GM23338 (cell line): ENCODE measurements at regions not wholly inside any gene's neighbourhood (a gene's known extent, or its start where the extent isn't known, plus 50 kb on each side); places are given as distances from the start of the nearest gene placed in this dataset.

Experiments
- CREB1 ChIP-seq: fragments of 250-450 bp; sonication (Bioruptor Pico); IDR thresholded peaks from 2 replicates; pipeline ENCODE4 v1.5.0; 2020; ENCODE audit warnings: low read depth, mild to moderate bottlenecking, moderate library complexity
- CTCF ChIP-seq, 2 experiments: fragments of 200-600 bp in 1 of 2; sonication (generic) in 1 of 2; conservative IDR thresholded peaks; 2 replicates each; pipeline versions ENCODE4 v1.5.1 to v1.6.1; 2016 to 2017; ENCODE audit warnings: antibody characterized with exemption in 2 of 2, low read depth in 2 of 2, mild to moderate bottlenecking in 2 of 2, moderate library complexity in 1 of 2
- EZH2 ChIP-seq: fragments of 200-600 bp; sonication (generic); IDR thresholded peaks from one replicate; pipeline ENCODE4 v1.8.0; 2017; ENCODE audit warnings: antibody characterized with exemption, mild to moderate bottlenecking, low read depth; ENCODE audit not compliant: unreplicated experiment
- EZH2phosphoT487 ChIP-seq: fragments of 200-600 bp; sonication (generic); IDR thresholded peaks from one replicate; pipeline ENCODE4 v1.8.1; 2018; ENCODE audit warnings: antibody characterized with exemption; ENCODE audit not compliant: unreplicated experiment
- JUNB ChIP-seq: IDR thresholded peaks from one replicate; pipeline ENCODE4 v1.6.1; 2016; ENCODE audit warnings: antibody characterized with exemption; ENCODE audit not compliant: unreplicated experiment
- NANOG ChIP-seq: IDR thresholded peaks from 2 replicates; pipeline ENCODE4 v1.6.1; 2016; ENCODE audit warnings: antibody characterized with exemption, borderline replicate concordance
- POLR2AphosphoS5 ChIP-seq: IDR thresholded peaks from 2 replicates; pipeline ENCODE4 v1.6.1; 2016; ENCODE audit warnings: antibody characterized with exemption, low read depth
- STAT1 ChIP-seq: IDR thresholded peaks from one replicate; pipeline ENCODE4 v1.6.1; 2016; ENCODE audit warnings: antibody characterized with exemption; ENCODE audit not compliant: unreplicated experiment
- ZNF114 ChIP-seq: fragments of 250-450 bp; sonication (Bioruptor Pico); IDR thresholded peaks from 2 replicates; pipeline ENCODE4 v1.5.0; 2020; ENCODE audit warnings: mild to moderate bottlenecking, moderate library complexity
- TF ChIP-seq, protein P1 (sequence below): IDR thresholded peaks from one replicate; pipeline ENCODE4 v1.6.1; 2018; ENCODE audit warnings: antibody characterized with exemption; ENCODE audit not compliant: unreplicated experiment

DNA sequence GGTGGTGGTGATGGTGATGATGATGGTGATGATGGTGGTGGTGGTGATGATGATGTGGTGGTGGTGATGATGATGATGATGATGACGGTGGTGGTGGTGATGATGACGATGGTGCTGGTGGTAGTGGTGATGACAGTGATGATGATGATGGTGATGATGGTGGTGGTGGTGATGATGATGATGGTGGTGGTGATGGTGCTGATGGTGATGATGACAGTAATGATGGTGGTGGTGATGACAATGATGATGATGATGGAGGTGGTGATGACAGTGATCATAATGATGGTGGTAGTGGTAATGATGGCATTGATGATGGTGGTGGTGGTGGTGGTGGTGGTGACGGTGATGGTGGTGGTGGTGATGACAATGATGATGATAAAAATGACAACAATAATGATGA, 52.1 kb upstream of the ANO1 start:
- TF ChIP-seq CTCF (conservative IDR thresholded peaks at IDR 0.05; ENCODE audit: low read depth in 2 of 2) (no peak), POLR2AphosphoS5 (no peak), JUNB (no peak), EZH2 (no peak), EZH2phosphoT487 (no peak), CREB1 (CRISPR knock-in tag) (no peak), STAT1 (no peak), NANOG (no peak), ZNF114 (no peak)
- TF ChIP-seq, protein P1, sequence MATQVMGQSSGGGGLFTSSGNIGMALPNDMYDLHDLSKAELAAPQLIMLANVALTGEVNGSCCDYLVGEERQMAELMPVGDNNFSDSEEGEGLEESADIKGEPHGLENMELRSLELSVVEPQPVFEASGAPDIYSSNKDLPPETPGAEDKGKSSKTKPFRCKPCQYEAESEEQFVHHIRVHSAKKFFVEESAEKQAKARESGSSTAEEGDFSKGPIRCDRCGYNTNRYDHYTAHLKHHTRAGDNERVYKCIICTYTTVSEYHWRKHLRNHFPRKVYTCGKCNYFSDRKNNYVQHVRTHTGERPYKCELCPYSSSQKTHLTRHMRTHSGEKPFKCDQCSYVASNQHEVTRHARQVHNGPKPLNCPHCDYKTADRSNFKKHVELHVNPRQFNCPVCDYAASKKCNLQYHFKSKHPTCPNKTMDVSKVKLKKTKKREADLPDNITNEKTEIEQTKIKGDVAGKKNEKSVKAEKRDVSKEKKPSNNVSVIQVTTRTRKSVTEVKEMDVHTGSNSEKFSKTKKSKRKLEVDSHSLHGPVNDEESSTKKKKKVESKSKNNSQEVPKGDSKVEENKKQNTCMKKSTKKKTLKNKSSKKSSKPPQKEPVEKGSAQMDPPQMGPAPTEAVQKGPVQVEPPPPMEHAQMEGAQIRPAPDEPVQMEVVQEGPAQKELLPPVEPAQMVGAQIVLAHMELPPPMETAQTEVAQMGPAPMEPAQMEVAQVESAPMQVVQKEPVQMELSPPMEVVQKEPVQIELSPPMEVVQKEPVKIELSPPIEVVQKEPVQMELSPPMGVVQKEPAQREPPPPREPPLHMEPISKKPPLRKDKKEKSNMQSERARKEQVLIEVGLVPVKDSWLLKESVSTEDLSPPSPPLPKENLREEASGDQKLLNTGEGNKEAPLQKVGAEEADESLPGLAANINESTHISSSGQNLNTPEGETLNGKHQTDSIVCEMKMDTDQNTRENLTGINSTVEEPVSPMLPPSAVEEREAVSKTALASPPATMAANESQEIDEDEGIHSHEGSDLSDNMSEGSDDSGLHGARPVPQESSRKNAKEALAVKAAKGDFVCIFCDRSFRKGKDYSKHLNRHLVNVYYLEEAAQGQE: no peak
